Breast epithelium (tissue), 3 donors: ENCODE measurements at regions not wholly inside any gene's neighbourhood (a gene's known extent, or its start where the extent isn't known, plus 50 kb on each side); places are given as distances from the start of the nearest gene placed in this dataset.

Source experiments
- POLR2A ChIP-seq: fragments of 450-650 bp; IDR thresholded peaks from one replicate; pipeline ENCODE4 v1.6.1; 2016; ENCODE audit warnings: antibody characterized with exemption, mild to moderate bottlenecking, moderate library complexity
- TF ChIP-seq, protein P1 (sequence below), 3 donors: fragments of 450-650 bp; IDR thresholded peaks; one replicate each; pipeline ENCODE4 v1.5.1; 2016 to 2017; ENCODE audit warnings: antibody characterized with exemption in 3 of 3, mild to moderate bottlenecking in 3 of 3, moderate library complexity in 3 of 3

DNA sequence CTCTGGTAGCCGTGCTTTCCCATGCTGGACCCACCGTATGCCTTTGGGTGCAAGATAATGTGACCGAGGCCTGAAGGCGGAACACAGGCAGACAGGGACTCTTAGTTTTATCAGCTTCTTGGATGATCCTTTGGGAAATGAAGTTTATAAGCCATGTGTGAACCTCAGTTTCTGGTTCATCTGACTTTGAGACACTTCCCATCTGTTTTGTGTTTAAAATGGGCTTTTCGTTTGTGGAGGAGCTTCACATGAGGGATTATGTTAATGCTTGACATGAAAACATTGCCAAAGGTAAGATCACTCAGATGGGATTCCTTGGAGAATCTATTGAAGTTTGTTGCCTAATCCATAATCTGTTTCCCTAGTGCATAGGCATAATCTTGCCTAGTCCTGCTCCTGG, 249.8 kb upstream of the LYZL1 start:
- TF ChIP-seq, protein P1, sequence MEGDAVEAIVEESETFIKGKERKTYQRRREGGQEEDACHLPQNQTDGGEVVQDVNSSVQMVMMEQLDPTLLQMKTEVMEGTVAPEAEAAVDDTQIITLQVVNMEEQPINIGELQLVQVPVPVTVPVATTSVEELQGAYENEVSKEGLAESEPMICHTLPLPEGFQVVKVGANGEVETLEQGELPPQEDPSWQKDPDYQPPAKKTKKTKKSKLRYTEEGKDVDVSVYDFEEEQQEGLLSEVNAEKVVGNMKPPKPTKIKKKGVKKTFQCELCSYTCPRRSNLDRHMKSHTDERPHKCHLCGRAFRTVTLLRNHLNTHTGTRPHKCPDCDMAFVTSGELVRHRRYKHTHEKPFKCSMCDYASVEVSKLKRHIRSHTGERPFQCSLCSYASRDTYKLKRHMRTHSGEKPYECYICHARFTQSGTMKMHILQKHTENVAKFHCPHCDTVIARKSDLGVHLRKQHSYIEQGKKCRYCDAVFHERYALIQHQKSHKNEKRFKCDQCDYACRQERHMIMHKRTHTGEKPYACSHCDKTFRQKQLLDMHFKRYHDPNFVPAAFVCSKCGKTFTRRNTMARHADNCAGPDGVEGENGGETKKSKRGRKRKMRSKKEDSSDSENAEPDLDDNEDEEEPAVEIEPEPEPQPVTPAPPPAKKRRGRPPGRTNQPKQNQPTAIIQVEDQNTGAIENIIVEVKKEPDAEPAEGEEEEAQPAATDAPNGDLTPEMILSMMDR (IDR thresholded peaks at IDR 0.05) = no peak
- TF ChIP-seq POLR2A = no peak
